22Rv1 (cell line): ENCODE measurements at regions not wholly inside any gene's neighbourhood (a gene's known extent, or its start where the extent isn't known, plus 50 kb on each side); places are given as distances from the start of the nearest gene placed in this dataset.

Experiments used
- ZFX ChIP-seq: fragments of 450-650 bp; IDR thresholded peaks from 2 replicates; pipeline ENCODE4 v1.6.1; 2017; ENCODE audit warnings: antibody characterized with exemption, borderline replicate concordance
- TF ChIP-seq, protein P1 (sequence below): fragments of 450-650 bp; IDR thresholded peaks from 2 replicates; pipeline ENCODE4 v1.5.1; 2017; ENCODE audit warnings: mild to moderate bottlenecking

DNA sequence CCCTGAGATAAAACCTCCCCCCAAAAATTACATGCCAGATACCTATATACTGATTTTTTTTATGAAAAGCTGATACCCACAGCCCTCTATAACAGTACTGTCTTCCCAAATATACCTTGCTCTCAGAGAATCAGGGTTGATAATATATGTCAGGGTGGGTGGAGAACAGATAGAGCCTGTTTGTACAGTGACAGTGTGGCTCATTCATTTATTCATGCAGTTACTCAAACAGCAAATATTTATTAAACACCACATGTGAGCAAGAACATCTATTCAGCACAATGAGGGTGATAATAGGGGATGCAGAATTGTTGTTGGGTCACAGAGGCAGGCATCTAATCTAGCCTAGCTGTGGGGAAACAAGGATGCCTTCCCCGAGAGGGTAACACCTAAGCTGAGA is 334.2 kb downstream of the MAFB start:
- TF ChIP-seq, protein P1, sequence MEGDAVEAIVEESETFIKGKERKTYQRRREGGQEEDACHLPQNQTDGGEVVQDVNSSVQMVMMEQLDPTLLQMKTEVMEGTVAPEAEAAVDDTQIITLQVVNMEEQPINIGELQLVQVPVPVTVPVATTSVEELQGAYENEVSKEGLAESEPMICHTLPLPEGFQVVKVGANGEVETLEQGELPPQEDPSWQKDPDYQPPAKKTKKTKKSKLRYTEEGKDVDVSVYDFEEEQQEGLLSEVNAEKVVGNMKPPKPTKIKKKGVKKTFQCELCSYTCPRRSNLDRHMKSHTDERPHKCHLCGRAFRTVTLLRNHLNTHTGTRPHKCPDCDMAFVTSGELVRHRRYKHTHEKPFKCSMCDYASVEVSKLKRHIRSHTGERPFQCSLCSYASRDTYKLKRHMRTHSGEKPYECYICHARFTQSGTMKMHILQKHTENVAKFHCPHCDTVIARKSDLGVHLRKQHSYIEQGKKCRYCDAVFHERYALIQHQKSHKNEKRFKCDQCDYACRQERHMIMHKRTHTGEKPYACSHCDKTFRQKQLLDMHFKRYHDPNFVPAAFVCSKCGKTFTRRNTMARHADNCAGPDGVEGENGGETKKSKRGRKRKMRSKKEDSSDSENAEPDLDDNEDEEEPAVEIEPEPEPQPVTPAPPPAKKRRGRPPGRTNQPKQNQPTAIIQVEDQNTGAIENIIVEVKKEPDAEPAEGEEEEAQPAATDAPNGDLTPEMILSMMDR, result no peak
- TF ChIP-seq ZFX, result no peak
